ENCODE measurements at regions not wholly inside any gene's neighbourhood (a gene's known extent, or its start where the extent isn't known, plus 50 kb on each side); places are given as distances from the start of the nearest gene placed in this dataset.

DNA sequence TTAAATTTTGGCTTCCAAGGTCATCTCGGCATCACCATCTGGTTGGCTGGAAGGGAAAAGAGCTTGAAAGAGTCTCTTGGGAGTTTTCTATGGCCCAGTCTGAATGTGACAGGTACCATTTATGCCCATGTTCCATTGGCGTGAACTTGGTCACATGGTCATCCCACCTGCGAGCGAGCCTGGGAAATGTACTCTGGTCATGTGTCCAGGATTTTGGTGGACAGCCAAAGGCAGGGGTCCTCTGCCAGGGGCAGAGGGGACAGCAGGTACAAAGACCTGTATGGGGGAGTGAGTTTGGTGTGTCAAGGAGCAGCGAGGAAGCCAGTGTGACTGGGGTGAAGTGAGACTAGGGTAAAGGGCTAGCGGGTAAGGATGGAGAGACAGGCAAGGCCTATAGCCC, 112.6 kb downstream of the CDC5L start:
- TF ChIP-seq, protein P1, sequence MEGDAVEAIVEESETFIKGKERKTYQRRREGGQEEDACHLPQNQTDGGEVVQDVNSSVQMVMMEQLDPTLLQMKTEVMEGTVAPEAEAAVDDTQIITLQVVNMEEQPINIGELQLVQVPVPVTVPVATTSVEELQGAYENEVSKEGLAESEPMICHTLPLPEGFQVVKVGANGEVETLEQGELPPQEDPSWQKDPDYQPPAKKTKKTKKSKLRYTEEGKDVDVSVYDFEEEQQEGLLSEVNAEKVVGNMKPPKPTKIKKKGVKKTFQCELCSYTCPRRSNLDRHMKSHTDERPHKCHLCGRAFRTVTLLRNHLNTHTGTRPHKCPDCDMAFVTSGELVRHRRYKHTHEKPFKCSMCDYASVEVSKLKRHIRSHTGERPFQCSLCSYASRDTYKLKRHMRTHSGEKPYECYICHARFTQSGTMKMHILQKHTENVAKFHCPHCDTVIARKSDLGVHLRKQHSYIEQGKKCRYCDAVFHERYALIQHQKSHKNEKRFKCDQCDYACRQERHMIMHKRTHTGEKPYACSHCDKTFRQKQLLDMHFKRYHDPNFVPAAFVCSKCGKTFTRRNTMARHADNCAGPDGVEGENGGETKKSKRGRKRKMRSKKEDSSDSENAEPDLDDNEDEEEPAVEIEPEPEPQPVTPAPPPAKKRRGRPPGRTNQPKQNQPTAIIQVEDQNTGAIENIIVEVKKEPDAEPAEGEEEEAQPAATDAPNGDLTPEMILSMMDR (IDR thresholded peaks at IDR 0.05; ENCODE audit: extremely low read depth, low read depth, low read length), result no peak
- no peak overlapping the region for H3K27ac ChIP-seq (ENCODE audit: low read depth, low read length)
- peaks cover 31% of the 10 kb centered on the region for H3K27me3 ChIP-seq (ENCODE audit: insufficient read depth, low read length)
- H3K36me3 ChIP-seq (ENCODE audit: insufficient read depth, low read length), result no peaks in the 10 kb centered on the region
- no peak for DNase-seq (ENCODE audit: insufficient read length, low spot score, missing footprints)
- H4K20me1 ChIP-seq (ENCODE audit: insufficient read depth, low read length), result no peaks in the 10 kb centered on the region
- no peak overlapping the region for H2AFZ ChIP-seq (ENCODE audit: low read length)
- H3K4me3 ChIP-seq (ENCODE audit: insufficient read depth, low read length), result no peak overlapping the region
- H3K4me2 ChIP-seq (ENCODE audit: insufficient read depth, low read length), result no peak overlapping the region
- peaks cover 9% of the 10 kb centered on the region for H3K4me1 ChIP-seq (ENCODE audit: insufficient read depth, low read length)
- H3K9me3 ChIP-seq (ENCODE audit: low read depth, low read length), result no peaks in the 10 kb centered on the region
- H3K79me2 ChIP-seq (ENCODE audit: insufficient read depth, low read length), result no peaks in the 10 kb centered on the region

DNA sequence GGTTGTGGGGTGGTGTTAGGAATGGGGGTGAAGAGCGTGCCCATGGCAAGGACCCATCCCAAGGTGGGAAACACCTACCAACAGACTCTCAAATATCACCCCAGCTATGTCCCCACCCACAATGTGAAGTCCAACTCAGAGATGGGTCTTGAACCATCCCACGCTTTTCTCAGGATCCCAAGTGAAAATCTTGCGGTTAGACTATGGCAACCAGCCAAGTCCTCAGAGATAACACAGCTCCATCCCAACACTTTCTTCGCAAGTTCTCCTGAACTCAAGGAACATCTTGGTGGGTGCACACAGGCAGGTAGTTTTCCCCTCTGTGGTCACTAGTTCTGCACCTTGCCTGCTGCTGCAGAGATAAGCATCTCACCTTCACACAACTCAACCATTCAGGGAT, 116.0 kb downstream of the CDC5L start:
- DNase-seq (ENCODE audit: insufficient read length, low spot score, missing footprints), result no peak
- Histone ChIP-seq H3K4me1 (ENCODE audit: insufficient read depth, low read length) (peaks cover 5% of the 10 kb centered on the region), H3K27me3 (ENCODE audit: insufficient read depth, low read length) (peaks cover 43% of the 10 kb centered on the region), H3K79me2 (ENCODE audit: insufficient read depth, low read length) (no peaks in the 10 kb centered on the region), H2AFZ (ENCODE audit: low read length) (no peak overlapping the region), H3K36me3 (ENCODE audit: insufficient read depth, low read length) (no peaks in the 10 kb centered on the region), H3K4me3 (ENCODE audit: insufficient read depth, low read length) (no peak overlapping the region), H4K20me1 (ENCODE audit: insufficient read depth, low read length) (no peaks in the 10 kb centered on the region), H3K9me3 (ENCODE audit: low read depth, low read length) (no peaks in the 10 kb centered on the region), H3K27ac (ENCODE audit: low read depth, low read length) (no peak overlapping the region), H3K4me2 (ENCODE audit: insufficient read depth, low read length) (no peak overlapping the region)
- TF ChIP-seq, protein P1 (IDR thresholded peaks at IDR 0.05; ENCODE audit: extremely low read depth, low read depth, low read length), result no peak

GRCh38 chr6:44504301-44504791, 116.8 kb downstream of the CDC5L start:
- H3K27me3 ChIP-seq (ENCODE audit: insufficient read depth, low read length), result peaks cover 39% of the 10 kb centered on the region
- TF ChIP-seq, protein P1 (IDR thresholded peaks at IDR 0.05; ENCODE audit: extremely low read depth, low read depth, low read length), result no peak
- no peaks in the 10 kb centered on the region for H3K79me2 ChIP-seq (ENCODE audit: insufficient read depth, low read length)
- H3K4me2 ChIP-seq (ENCODE audit: insufficient read depth, low read length), result no peak overlapping the region
- H3K9me3 ChIP-seq (ENCODE audit: low read depth, low read length), result no peaks in the 10 kb centered on the region
- H3K36me3 ChIP-seq (ENCODE audit: insufficient read depth, low read length), result no peaks in the 10 kb centered on the region
- H3K4me3 ChIP-seq (ENCODE audit: insufficient read depth, low read length), result no peak overlapping the region
- DNase-seq (ENCODE audit: insufficient read length, low spot score, missing footprints), result no peak
- no peaks in the 10 kb centered on the region for H4K20me1 ChIP-seq (ENCODE audit: insufficient read depth, low read length)
- H3K27ac ChIP-seq (ENCODE audit: low read depth, low read length), result no peak overlapping the region
- H3K4me1 ChIP-seq (ENCODE audit: insufficient read depth, low read length), result peaks cover 12% of the 10 kb centered on the region
- H2AFZ ChIP-seq (ENCODE audit: low read length), result no peak overlapping the region

GRCh38 chr6:44505751-44506150, 118.2 kb downstream of the CDC5L start:
- H3K27me3 ChIP-seq (ENCODE audit: insufficient read depth, low read length), result peaks cover 45% of the 10 kb centered on the region

More at GRCh38 chr6:44505751-44506150, 118.2 kb downstream of the CDC5L start:
- no peak overlapping the region for H3K4me3 ChIP-seq (ENCODE audit: insufficient read depth, low read length)
- no peak overlapping the region for H3K27ac ChIP-seq (ENCODE audit: low read depth, low read length)
- DNase-seq (ENCODE audit: insufficient read length, low spot score, missing footprints), result no peak
- TF ChIP-seq, protein P1 (IDR thresholded peaks at IDR 0.05; ENCODE audit: extremely low read depth, low read depth, low read length), result no peak
- no peaks in the 10 kb centered on the region for H3K9me3 ChIP-seq (ENCODE audit: low read depth, low read length)
- H3K4me1 ChIP-seq (ENCODE audit: insufficient read depth, low read length), result peaks cover 12% of the 10 kb centered on the region
- no peaks in the 10 kb centered on the region for H3K36me3 ChIP-seq (ENCODE audit: insufficient read depth, low read length)
- no peaks in the 10 kb centered on the region for H4K20me1 ChIP-seq (ENCODE audit: insufficient read depth, low read length)
- no peak overlapping the region for H2AFZ ChIP-seq (ENCODE audit: low read length)
- no peak overlapping the region for H3K4me2 ChIP-seq (ENCODE audit: insufficient read depth, low read length)
- H3K79me2 ChIP-seq (ENCODE audit: insufficient read depth, low read length), result no peaks in the 10 kb centered on the region

Measured in osteoblast (primary cell).